GM23338 (cell line): ENCODE measurements at regions not wholly inside any gene's neighbourhood (a gene's known extent, or its start where the extent isn't known, plus 50 kb on each side); places are given as distances from the start of the nearest gene placed in this dataset.

ENCODE experiments used
- CREB1 ChIP-seq: fragments of 250-450 bp; sonication (Bioruptor Pico); IDR thresholded peaks from 2 replicates; pipeline ENCODE4 v1.5.0; 2020; ENCODE audit warnings: low read depth, mild to moderate bottlenecking, moderate library complexity
- EZH2 ChIP-seq: fragments of 200-600 bp; sonication (generic); IDR thresholded peaks from one replicate; pipeline ENCODE4 v1.8.0; 2017; ENCODE audit warnings: antibody characterized with exemption, mild to moderate bottlenecking, low read depth; ENCODE audit not compliant: unreplicated experiment
- EZH2phosphoT487 ChIP-seq: fragments of 200-600 bp; sonication (generic); IDR thresholded peaks from one replicate; pipeline ENCODE4 v1.8.1; 2018; ENCODE audit warnings: antibody characterized with exemption; ENCODE audit not compliant: unreplicated experiment
- JUNB ChIP-seq: IDR thresholded peaks from one replicate; pipeline ENCODE4 v1.6.1; 2016; ENCODE audit warnings: antibody characterized with exemption; ENCODE audit not compliant: unreplicated experiment
- NANOG ChIP-seq: IDR thresholded peaks from 2 replicates; pipeline ENCODE4 v1.6.1; 2016; ENCODE audit warnings: antibody characterized with exemption, borderline replicate concordance
- POLR2AphosphoS5 ChIP-seq: IDR thresholded peaks from 2 replicates; pipeline ENCODE4 v1.6.1; 2016; ENCODE audit warnings: antibody characterized with exemption, low read depth
- STAT1 ChIP-seq: IDR thresholded peaks from one replicate; pipeline ENCODE4 v1.6.1; 2016; ENCODE audit warnings: antibody characterized with exemption; ENCODE audit not compliant: unreplicated experiment
- ZNF331 ChIP-seq: fragments of 250-450 bp; sonication (Bioruptor Pico); IDR thresholded peaks from 2 replicates; pipeline ENCODE4 v1.5.0; 2020; ENCODE audit warnings: low read depth, mild to moderate bottlenecking, moderate library complexity
- TF ChIP-seq, protein P1 (sequence below), 2 experiments: fragments of 200-600 bp in 1 of 2; sonication (generic) in 1 of 2; conservative IDR thresholded peaks; 2 replicates each; pipeline versions ENCODE4 v1.5.1 to v1.6.1; 2016 to 2017; ENCODE audit warnings: antibody characterized with exemption in 2 of 2, low read depth in 2 of 2, mild to moderate bottlenecking in 2 of 2, moderate library complexity in 1 of 2
- TF ChIP-seq, protein P2 (sequence below): IDR thresholded peaks from one replicate; pipeline ENCODE4 v1.6.1; 2018; ENCODE audit warnings: antibody characterized with exemption; ENCODE audit not compliant: unreplicated experiment
- TF ChIP-seq, protein P3 (sequence below): IDR thresholded peaks from 2 replicates; pipeline ENCODE4 v1.6.1; 2016; ENCODE audit warnings: antibody characterized with exemption
- TF ChIP-seq, protein P4 (sequence below): fragments of 250-450 bp; sonication (Bioruptor Pico); IDR thresholded peaks from 2 replicates; pipeline ENCODE4 v1.5.0; 2020; ENCODE audit warnings: mild to moderate bottlenecking, moderate library complexity

DNA sequence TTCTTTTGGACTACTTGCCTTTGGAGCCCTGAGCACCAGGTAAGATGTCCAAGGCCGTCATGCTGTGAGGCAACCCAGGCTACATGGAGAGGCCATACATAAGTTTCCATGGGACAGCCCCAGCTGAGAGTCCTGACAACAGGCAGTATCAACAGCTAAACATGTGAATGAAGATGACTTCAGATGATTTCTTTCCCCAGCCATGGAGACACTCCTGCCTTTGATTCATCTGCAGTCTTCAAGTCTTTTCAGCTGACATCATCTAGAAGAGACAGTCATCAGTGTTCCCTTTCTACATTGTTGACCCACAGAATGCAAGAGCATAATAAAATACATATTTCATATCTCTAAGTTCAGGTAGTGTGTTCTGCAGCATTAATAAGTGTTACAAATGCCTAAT lies 398.7 kb downstream of the BTG1 start:
- TF ChIP-seq JUNB = no peak
- TF ChIP-seq EZH2 = no peak
- TF ChIP-seq, protein P1, sequence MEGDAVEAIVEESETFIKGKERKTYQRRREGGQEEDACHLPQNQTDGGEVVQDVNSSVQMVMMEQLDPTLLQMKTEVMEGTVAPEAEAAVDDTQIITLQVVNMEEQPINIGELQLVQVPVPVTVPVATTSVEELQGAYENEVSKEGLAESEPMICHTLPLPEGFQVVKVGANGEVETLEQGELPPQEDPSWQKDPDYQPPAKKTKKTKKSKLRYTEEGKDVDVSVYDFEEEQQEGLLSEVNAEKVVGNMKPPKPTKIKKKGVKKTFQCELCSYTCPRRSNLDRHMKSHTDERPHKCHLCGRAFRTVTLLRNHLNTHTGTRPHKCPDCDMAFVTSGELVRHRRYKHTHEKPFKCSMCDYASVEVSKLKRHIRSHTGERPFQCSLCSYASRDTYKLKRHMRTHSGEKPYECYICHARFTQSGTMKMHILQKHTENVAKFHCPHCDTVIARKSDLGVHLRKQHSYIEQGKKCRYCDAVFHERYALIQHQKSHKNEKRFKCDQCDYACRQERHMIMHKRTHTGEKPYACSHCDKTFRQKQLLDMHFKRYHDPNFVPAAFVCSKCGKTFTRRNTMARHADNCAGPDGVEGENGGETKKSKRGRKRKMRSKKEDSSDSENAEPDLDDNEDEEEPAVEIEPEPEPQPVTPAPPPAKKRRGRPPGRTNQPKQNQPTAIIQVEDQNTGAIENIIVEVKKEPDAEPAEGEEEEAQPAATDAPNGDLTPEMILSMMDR (conservative IDR thresholded peaks at IDR 0.05; ENCODE audit: low read depth in 2 of 2) = no peak
- TF ChIP-seq POLR2AphosphoS5 = no peak
- TF ChIP-seq, protein P2, sequence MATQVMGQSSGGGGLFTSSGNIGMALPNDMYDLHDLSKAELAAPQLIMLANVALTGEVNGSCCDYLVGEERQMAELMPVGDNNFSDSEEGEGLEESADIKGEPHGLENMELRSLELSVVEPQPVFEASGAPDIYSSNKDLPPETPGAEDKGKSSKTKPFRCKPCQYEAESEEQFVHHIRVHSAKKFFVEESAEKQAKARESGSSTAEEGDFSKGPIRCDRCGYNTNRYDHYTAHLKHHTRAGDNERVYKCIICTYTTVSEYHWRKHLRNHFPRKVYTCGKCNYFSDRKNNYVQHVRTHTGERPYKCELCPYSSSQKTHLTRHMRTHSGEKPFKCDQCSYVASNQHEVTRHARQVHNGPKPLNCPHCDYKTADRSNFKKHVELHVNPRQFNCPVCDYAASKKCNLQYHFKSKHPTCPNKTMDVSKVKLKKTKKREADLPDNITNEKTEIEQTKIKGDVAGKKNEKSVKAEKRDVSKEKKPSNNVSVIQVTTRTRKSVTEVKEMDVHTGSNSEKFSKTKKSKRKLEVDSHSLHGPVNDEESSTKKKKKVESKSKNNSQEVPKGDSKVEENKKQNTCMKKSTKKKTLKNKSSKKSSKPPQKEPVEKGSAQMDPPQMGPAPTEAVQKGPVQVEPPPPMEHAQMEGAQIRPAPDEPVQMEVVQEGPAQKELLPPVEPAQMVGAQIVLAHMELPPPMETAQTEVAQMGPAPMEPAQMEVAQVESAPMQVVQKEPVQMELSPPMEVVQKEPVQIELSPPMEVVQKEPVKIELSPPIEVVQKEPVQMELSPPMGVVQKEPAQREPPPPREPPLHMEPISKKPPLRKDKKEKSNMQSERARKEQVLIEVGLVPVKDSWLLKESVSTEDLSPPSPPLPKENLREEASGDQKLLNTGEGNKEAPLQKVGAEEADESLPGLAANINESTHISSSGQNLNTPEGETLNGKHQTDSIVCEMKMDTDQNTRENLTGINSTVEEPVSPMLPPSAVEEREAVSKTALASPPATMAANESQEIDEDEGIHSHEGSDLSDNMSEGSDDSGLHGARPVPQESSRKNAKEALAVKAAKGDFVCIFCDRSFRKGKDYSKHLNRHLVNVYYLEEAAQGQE = no peak
- TF ChIP-seq ZNF331 (CRISPR knock-in tag) = no peak
- TF ChIP-seq NANOG = no peak
- no peak for TF ChIP-seq EZH2phosphoT487
- TF ChIP-seq, protein P3, sequence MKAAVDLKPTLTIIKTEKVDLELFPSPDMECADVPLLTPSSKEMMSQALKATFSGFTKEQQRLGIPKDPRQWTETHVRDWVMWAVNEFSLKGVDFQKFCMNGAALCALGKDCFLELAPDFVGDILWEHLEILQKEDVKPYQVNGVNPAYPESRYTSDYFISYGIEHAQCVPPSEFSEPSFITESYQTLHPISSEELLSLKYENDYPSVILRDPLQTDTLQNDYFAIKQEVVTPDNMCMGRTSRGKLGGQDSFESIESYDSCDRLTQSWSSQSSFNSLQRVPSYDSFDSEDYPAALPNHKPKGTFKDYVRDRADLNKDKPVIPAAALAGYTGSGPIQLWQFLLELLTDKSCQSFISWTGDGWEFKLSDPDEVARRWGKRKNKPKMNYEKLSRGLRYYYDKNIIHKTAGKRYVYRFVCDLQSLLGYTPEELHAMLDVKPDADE = no peak
- TF ChIP-seq, protein P4, sequence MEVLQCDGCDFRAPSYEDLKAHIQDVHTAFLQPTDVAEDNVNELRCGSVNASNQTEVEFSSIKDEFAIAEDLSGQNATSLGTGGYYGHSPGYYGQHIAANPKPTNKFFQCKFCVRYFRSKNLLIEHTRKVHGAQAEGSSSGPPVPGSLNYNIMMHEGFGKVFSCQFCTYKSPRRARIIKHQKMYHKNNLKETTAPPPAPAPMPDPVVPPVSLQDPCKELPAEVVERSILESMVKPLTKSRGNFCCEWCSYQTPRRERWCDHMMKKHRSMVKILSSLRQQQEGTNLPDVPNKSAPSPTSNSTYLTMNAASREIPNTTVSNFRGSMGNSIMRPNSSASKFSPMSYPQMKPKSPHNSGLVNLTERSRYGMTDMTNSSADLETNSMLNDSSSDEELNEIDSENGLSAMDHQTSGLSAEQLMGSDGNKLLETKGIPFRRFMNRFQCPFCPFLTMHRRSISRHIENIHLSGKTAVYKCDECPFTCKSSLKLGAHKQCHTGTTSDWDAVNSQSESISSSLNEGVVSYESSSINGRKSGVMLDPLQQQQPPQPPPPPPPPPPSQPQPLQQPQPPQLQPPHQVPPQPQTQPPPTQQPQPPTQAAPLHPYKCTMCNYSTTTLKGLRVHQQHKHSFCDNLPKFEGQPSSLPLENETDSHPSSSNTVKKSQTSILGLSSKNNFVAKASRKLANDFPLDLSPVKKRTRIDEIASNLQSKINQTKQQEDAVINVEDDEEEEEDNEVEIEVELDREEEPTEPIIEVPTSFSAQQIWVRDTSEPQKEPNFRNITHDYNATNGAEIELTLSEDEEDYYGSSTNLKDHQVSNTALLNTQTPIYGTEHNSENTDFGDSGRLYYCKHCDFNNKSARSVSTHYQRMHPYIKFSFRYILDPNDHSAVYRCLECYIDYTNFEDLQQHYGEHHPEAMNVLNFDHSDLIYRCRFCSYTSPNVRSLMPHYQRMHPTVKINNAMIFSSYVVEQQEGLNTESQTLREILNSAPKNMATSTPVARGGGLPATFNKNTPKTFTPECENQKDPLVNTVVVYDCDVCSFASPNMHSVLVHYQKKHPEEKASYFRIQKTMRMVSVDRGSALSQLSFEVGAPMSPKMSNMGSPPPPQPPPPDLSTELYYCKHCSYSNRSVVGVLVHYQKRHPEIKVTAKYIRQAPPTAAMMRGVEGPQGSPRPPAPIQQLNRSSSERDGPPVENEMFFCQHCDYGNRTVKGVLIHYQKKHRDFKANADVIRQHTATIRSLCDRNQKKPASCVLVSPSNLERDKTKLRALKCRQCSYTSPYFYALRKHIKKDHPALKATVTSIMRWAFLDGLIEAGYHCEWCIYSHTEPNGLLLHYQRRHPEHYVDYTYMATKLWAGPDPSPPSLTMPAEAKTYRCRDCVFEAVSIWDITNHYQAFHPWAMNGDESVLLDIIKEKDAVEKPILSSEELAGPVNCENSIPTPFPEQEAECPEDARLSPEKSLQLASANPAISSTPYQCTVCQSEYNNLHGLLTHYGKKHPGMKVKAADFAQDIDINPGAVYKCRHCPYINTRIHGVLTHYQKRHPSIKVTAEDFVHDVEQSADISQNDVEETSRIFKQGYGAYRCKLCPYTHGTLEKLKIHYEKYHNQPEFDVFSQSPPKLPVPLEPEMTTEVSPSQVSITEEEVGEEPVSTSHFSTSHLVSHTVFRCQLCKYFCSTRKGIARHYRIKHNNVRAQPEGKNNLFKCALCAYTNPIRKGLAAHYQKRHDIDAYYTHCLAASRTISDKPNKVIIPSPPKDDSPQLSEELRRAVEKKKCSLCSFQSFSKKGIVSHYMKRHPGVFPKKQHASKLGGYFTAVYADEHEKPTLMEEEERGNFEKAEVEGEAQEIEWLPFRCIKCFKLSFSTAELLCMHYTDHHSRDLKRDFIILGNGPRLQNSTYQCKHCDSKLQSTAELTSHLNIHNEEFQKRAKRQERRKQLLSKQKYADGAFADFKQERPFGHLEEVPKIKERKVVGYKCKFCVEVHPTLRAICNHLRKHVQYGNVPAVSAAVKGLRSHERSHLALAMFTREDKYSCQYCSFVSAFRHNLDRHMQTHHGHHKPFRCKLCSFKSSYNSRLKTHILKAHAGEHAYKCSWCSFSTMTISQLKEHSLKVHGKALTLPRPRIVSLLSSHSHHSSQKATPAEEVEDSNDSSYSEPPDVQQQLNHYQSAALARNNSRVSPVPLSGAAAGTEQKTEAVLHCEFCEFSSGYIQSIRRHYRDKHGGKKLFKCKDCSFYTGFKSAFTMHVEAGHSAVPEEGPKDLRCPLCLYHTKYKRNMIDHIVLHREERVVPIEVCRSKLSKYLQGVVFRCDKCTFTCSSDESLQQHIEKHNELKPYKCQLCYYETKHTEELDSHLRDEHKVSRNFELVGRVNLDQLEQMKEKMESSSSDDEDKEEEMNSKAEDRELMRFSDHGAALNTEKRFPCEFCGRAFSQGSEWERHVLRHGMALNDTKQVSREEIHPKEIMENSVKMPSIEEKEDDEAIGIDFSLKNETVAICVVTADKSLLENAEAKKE (CRISPR knock-in tag) = no peak
- no peak for TF ChIP-seq CREB1 (CRISPR knock-in tag)
- TF ChIP-seq STAT1 = no peak
